GM18873 (cell line): ENCODE measurements at regions not wholly inside any gene's neighbourhood (a gene's known extent, or its start where the extent isn't known, plus 50 kb on each side); places are given as distances from the start of the nearest gene placed in this dataset.
"Not testable (repeated sequence)": the region's sequence is repeated elsewhere in the genome, so short reads cannot be mapped to it uniquely, and the experiment has no call there.

ENCODE experiments used
- ATAC-seq: cut with Tn5 transposase; IDR thresholded peaks from one replicate; pipeline ENCODE4 v1.9.1; 2021; ENCODE audit warnings: mild to moderate bottlenecking, moderate library complexity, moderate number of reproducible peaks; ENCODE audit not compliant: unreplicated experiment, low FRiP score

GRCh38 chr1:73106931-73107330, 824.6 kb upstream of the NEGR1 start:
- no peak for ATAC-seq

GRCh38 chr1:73105755-73106154, 823.4 kb upstream of the NEGR1 start:
- ATAC-seq, result no peak

GRCh38 chr1:73104749-73105148, 822.4 kb upstream of the NEGR1 start:
- ATAC-seq, result no peak

GRCh38 chr1:73100216-73100615, 817.9 kb upstream of the NEGR1 start:
- no peak for ATAC-seq

GRCh38 chr1:73097917-73098316, 815.6 kb upstream of the NEGR1 start:
- ATAC-seq, result no peak

GRCh38 chr1:73096841-73097240, 814.5 kb upstream of the NEGR1 start:
- no peak for ATAC-seq

- ATAC-seq, result no peak
These were observed 810.0 kb upstream of the NEGR1 start for GRCh38 chr1:73092383-73092782.

- ATAC-seq, result no peak
These were observed 784.5 kb upstream of the NEGR1 start for GRCh38 chr1:73066866-73067265.

- ATAC-seq, result no peak
These were observed 783.2 kb upstream of the NEGR1 start for GRCh38 chr1:73065339-73066041.

- ATAC-seq, result no peak
These were observed 774.5 kb upstream of the NEGR1 start for GRCh38 chr1:73056826-73057225.

- no peak for ATAC-seq
These were observed 762.1 kb upstream of the NEGR1 start for GRCh38 chr1:73044241-73045036.

GRCh38 chr1:73042403-73042802, 760.1 kb upstream of the NEGR1 start:
- ATAC-seq, result no peak

- no peak for ATAC-seq
These were observed 758.5 kb upstream of the NEGR1 start for GRCh38 chr1:73040811-73041210.

GRCh38 chr1:73034271-73034670, 751.9 kb upstream of the NEGR1 start:
- no peak for ATAC-seq

- no peak for ATAC-seq
These were observed 751.3 kb upstream of the NEGR1 start for GRCh38 chr1:73033640-73034039.

- ATAC-seq, result no peak
These were observed 747.2 kb upstream of the NEGR1 start for GRCh38 chr1:73029571-73029970.

- no peak for ATAC-seq
These were observed 743.8 kb upstream of the NEGR1 start for GRCh38 chr1:73026114-73026513.

- no peak for ATAC-seq
These were observed 727.6 kb upstream of the NEGR1 start for GRCh38 chr1:73009938-73010337.

- ATAC-seq, result no peak
These were observed 727.0 kb upstream of the NEGR1 start for GRCh38 chr1:73009311-73009710.

- ATAC-seq, result no peak
These were observed 715.3 kb upstream of the NEGR1 start for GRCh38 chr1:72997624-72998023.

- no peak for ATAC-seq
These were observed 714.7 kb upstream of the NEGR1 start for GRCh38 chr1:72997041-72997440.

- ATAC-seq, result not testable (repeated sequence)
These were observed 705.5 kb upstream of the NEGR1 start for GRCh38 chr1:72987871-72988270.
